Subcutaneous abdominal adipose tissue (tissue), 5 donors: ENCODE measurements at regions not wholly inside any gene's neighbourhood (a gene's known extent, or its start where the extent isn't known, plus 50 kb on each side); places are given as distances from the start of the nearest gene placed in this dataset.

ENCODE experiments used
- H3K27ac ChIP-seq: one replicate; pipeline ENCODE4 v1.7.0; 2013; ENCODE audit warnings: low read depth, mild to moderate bottlenecking, inconsistent platforms, low read length, moderate library complexity
- H3K27me3 ChIP-seq, 5 donors: one replicate each; pipeline ENCODE4 v1.7.0; 2013; ENCODE audit warnings: low read length in 5 of 5, inconsistent platforms in 1 of 5; ENCODE audit not compliant: control insufficient read depth in 5 of 5, insufficient read depth in 4 of 5
- H3K36me3 ChIP-seq, 5 donors: one replicate each; pipeline ENCODE4 v1.7.0; 2013; ENCODE audit warnings: low read length in 5 of 5; ENCODE audit not compliant: control insufficient read depth in 5 of 5, insufficient read depth in 5 of 5
- H3K4me1 ChIP-seq, 5 donors: one replicate each; pipeline ENCODE4 v1.7.0; 2013; ENCODE audit warnings: low read length in 5 of 5, mild to moderate bottlenecking in 3 of 5, moderate library complexity in 1 of 5; ENCODE audit not compliant: control insufficient read depth in 5 of 5, insufficient read depth in 5 of 5
- H3K4me3 ChIP-seq, 5 donors: one replicate each; pipeline ENCODE4 v1.7.0; 2013; ENCODE audit warnings: low read length in 5 of 5, low read depth in 1 of 5
- H3K9ac ChIP-seq, 5 donors: one replicate each; pipeline ENCODE4 v1.7.0; 2013; ENCODE audit warnings: low read length in 5 of 5, mild to moderate bottlenecking in 4 of 5, moderate library complexity in 3 of 5
- H3K9me3 ChIP-seq, 5 donors: one replicate each; pipeline ENCODE4 v1.7.0; 2013; ENCODE audit warnings: low read length in 5 of 5; ENCODE audit not compliant: control insufficient read depth in 5 of 5
- donor health status: healthy.
- donor health status: healthy.
- donor health status: healthy.
- donor health status: healthy.
- donor health status: healthy.

DNA sequence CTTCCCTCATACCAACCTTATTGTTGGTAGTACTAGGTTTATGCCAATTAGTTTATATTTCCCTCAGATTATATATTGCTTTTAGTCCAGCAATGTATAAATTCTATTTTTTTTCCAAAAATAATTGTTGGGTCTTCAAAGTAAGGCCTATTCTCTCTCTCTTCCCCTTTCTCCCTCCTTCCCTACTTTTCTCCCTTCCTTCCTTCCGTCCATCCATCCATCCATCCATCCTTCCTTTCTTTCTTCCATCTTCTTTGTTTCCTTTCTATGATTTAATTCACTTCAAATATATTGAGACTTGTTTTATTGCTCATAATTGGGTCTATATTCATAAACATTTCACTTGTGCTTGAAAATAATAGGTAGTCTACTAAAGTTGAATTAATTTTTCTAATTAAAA lies 1259.2 kb downstream of the FSCB start:
- H3K27ac ChIP-seq = no peak overlapping the region
- no peak overlapping the region for H3K4me3 ChIP-seq
- no peak overlapping the region for H3K9ac ChIP-seq
- no peaks in the 10 kb centered on the region for H3K4me1 ChIP-seq
- H3K27me3 ChIP-seq = no peaks in the 10 kb centered on the region
- peaks cover 0 to 3% (median 0%) of the 10 kb centered on the region in 5 donors for H3K9me3 ChIP-seq
- H3K36me3 ChIP-seq = no peaks in the 10 kb centered on the region

DNA sequence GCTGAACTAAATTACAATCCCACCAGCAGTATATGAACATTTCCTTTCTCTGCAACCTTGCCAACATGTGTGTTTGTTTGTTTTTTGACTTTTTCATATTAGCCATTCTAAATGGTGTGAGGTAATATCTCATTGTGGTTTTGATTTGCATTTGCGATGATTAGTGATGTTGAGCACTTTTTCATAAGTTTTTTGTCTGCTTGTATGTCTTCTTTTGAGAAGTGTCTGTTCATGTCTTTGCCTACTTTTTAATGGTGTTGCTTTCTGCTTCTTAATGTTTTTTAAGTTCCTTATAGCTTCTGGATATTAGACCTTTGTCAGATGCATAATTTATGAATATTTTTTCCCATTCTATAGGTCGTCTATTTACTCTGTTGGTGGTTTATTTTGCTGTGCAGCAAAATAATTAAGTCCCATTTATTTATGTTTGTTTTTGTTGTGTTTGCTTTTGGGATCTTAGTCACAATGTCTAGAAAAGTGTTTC lies 1262.9 kb downstream of the FSCB start:
- Histone ChIP-seq H3K4me3 (no peak overlapping the region), H3K36me3 (no peaks in the 10 kb centered on the region), H3K4me1 (no peaks in the 10 kb centered on the region), H3K9ac (no peak overlapping the region), H3K27me3 (no peaks in the 10 kb centered on the region), H3K27ac (no peak overlapping the region), H3K9me3 (peaks cover 0 to 3% (median 0%) of the 10 kb centered on the region in 5 donors)

DNA sequence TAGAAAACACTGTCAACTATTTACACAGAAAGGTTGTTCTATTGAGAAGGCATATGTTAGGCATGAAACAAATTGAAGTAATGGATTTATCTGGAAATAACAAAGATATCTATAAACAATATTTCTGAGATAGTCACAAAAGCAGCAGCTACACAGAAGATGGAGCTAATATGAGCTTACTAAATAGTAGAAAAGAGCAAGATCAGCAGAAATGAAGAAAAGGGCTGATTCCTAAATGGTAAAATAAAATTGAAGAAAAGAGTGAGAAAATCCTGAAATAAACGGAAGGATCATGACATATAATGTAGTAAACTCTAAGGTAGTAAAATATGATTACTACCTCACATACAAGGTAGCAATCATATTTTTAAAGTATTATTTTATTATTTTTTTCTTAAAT lies 1263.9 kb downstream of the FSCB start:
- no peak overlapping the region for H3K4me3 ChIP-seq
- no peaks in the 10 kb centered on the region for H3K4me1 ChIP-seq
- no peak overlapping the region for H3K27ac ChIP-seq
- no peaks in the 10 kb centered on the region for H3K36me3 ChIP-seq
- no peak overlapping the region for H3K9ac ChIP-seq
- H3K27me3 ChIP-seq = no peaks in the 10 kb centered on the region
- peaks cover 0 to 3% (median 0%) of the 10 kb centered on the region in 5 donors for H3K9me3 ChIP-seq

DNA sequence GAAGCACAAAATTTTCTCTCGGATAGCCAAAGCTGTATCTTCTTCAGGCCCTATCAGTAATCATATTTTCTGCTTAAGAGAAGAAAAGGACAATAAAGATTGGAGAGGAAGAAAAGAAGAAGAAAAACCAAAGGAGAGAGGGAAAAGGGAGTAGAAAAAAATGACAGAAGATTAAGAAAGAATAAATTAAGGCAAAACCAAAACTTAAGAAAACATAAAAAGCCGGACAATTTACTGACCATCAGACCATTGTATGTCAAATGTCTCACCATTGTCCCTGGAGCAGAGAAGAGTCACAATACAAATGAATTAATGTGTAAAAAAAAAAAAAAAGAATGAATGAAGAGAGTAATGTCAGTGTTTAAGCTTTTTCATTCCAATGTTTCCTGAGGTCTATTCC lies 1274.8 kb downstream of the FSCB start:
- no peak overlapping the region for H3K9ac ChIP-seq
- no peak overlapping the region for H3K27ac ChIP-seq
- H3K4me1 ChIP-seq = no peaks in the 10 kb centered on the region
- no peaks in the 10 kb centered on the region for H3K36me3 ChIP-seq
- peaks cover 0 to 3% (median 0%) of the 10 kb centered on the region in 5 donors for H3K9me3 ChIP-seq
- no peak overlapping the region for H3K4me3 ChIP-seq
- no peaks in the 10 kb centered on the region for H3K27me3 ChIP-seq

DNA sequence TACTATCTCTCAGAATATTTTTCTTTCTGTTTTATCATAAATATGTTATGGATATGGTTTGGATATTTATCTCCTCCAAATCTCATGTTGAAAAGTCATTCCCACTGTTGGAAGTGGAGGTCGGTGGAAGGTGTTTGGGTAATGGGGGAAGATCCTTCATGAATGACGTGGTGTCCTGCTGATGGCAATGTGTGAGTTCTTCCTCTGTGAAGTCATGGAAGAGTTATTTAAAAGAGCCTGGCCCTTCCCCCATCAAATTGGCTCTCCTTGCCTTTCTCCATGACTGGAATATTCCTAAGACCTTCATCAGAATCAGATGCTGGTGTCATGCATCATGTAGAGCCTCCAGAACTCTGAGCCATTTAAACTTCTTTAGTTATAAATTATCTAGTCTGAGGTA lies 1291.6 kb downstream of the FSCB start:
- H3K27ac ChIP-seq = no peak overlapping the region
- H3K9ac ChIP-seq = no peak overlapping the region
- peaks cover 0 to 4% (median 0%) of the 10 kb centered on the region in 5 donors for H3K9me3 ChIP-seq
- no peaks in the 10 kb centered on the region for H3K27me3 ChIP-seq
- H3K36me3 ChIP-seq = no peaks in the 10 kb centered on the region
- no peak overlapping the region for H3K4me3 ChIP-seq
- H3K4me1 ChIP-seq = no peaks in the 10 kb centered on the region

DNA sequence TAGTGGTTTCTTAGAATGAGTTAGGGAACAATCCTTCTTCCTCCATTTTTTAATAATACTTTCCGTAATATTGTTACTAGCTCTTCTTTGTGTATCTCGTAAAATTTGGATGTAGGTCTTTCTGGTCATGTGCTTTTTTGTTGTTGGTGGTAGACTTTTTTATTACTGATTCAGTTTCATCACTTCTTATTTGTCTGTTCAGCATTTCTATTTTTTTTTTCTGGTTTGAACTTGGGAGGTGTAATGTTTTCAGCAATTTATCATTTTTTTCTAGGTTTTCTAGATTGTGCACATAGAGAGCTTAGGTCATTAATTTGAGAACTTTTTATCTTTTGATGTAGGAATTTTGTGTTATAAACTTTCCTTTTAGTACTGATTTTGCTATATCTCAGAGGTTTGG lies 1299.9 kb downstream of the FSCB start:
- Histone ChIP-seq H3K4me3 (no peak overlapping the region), H3K4me1 (no peaks in the 10 kb centered on the region), H3K9me3 (no peaks in the 10 kb centered on the region), H3K27ac (no peak overlapping the region), H3K36me3 (no peaks in the 10 kb centered on the region), H3K27me3 (no peaks in the 10 kb centered on the region), H3K9ac (no peak overlapping the region)

DNA sequence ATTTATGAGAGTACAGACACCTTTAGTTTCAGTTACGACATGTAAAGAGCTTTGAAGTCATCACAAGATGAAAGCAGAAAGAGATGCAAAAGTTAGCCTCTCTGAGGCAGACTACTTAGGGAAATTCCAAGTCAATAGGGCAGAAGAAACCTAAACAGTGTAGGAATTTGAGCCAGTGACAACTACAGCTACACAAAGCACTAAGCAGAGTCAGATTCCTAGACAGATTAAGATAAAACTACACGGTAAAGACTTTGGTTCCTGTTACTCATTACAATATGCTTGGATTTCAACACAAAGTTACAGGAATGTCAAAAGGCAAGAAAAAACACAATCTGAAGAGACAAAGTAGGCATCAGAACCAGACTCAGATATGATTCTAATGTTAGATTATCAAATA lies 1302.3 kb downstream of the FSCB start:
- no peaks in the 10 kb centered on the region for H3K9me3 ChIP-seq
- no peaks in the 10 kb centered on the region for H3K4me1 ChIP-seq
- no peaks in the 10 kb centered on the region for H3K27me3 ChIP-seq
- H3K9ac ChIP-seq = no peak overlapping the region
- no peaks in the 10 kb centered on the region for H3K36me3 ChIP-seq
- H3K4me3 ChIP-seq = no peak overlapping the region
- no peak overlapping the region for H3K27ac ChIP-seq

DNA sequence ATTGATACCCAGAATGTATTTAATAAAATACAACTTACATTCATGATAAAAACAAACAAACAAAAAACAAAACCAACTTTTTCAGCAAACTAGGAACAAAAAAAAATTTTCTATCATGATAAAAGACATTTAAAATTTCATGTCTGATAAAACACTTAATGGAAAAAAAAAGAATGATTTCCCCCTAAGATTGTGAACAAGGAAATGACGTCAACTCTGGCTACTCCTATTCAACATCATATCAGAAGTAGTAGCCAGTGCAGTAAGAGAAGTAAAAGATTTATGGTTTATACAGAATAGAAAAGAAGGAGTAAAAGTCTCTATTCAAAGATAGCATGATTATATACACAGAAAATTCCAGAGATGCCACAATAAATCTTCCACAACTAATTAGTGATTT lies 1306.6 kb downstream of the FSCB start:
- H3K36me3 ChIP-seq = no peaks in the 10 kb centered on the region
- H3K4me1 ChIP-seq = no peaks in the 10 kb centered on the region
- H3K9me3 ChIP-seq = no peaks in the 10 kb centered on the region
- no peak overlapping the region for H3K9ac ChIP-seq
- H3K4me3 ChIP-seq = no peak overlapping the region
- H3K27ac ChIP-seq = no peak overlapping the region
- H3K27me3 ChIP-seq = no peaks in the 10 kb centered on the region

DNA sequence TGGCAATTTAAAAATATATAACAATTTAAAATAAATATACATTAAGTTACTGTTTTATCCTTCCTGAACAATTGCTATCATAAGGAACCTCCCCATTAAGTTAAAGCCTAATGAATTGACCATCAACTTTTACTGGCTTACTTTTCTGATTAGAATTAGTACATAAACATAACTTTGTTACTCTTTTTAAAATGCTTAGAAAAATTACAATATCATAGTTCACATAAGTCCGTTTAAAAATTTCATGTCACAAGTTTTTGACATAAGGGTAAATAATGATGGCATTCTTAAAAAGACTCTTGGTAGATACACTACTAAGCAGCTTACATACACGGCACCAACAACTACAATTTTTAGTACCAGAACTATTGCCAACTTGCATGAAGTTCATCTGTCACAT lies 1308.6 kb downstream of the FSCB start:
- Histone ChIP-seq H3K4me1 (no peaks in the 10 kb centered on the region), H3K9ac (no peak overlapping the region), H3K9me3 (no peaks in the 10 kb centered on the region), H3K27ac (no peak overlapping the region), H3K36me3 (no peaks in the 10 kb centered on the region), H3K27me3 (no peaks in the 10 kb centered on the region), H3K4me3 (no peak overlapping the region)

DNA sequence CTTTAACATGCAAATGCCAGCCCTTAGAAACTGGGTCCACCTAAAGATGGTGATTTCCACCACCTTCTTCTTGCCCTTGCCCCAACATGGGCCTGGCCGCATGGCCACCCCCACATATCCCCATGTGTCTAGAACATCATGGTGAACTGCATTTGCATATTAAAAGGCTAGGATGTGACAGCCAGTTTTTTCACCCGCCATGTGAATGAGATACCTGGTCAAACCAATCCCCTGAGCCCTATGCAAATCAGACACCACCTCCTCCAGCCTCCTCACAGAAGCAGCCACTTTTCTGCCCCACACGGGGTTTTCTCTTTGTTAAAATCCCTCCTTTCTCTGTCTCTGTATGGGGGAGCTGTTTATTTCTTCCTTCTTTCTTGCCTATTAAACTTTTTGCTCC lies 1322.5 kb downstream of the FSCB start:
- no peak overlapping the region for H3K9ac ChIP-seq
- H3K36me3 ChIP-seq = no peaks in the 10 kb centered on the region
- H3K4me1 ChIP-seq = no peaks in the 10 kb centered on the region
- H3K9me3 ChIP-seq = peaks cover 0 to 4% (median under 1%) of the 10 kb centered on the region in 5 donors
- no peak overlapping the region for H3K27ac ChIP-seq
- no peaks in the 10 kb centered on the region for H3K27me3 ChIP-seq
- H3K4me3 ChIP-seq = no peak overlapping the region

DNA sequence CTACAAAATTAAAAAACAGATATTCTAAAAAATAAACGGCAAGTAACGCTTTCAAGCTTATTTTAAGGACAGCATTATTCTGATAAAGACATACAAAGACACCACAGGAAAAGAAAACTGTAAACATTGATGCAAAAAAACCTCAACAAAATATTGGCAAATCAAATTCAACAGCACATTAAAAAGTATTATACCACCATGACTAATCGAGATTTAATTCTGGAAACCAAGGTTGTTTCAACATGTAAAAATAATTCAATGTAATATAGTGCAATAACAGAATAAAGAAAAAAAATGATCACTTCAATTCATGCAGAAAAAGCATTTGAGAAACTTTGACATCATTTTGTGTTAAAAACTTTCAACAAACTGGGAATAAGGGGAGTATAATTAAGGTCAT lies 1323.2 kb downstream of the FSCB start:
- H3K27me3 ChIP-seq = no peaks in the 10 kb centered on the region
- H3K27ac ChIP-seq = no peak overlapping the region
- peaks cover 0 to 3% (median 0%) of the 10 kb centered on the region in 5 donors for H3K9me3 ChIP-seq
- no peaks in the 10 kb centered on the region for H3K36me3 ChIP-seq
- no peak overlapping the region for H3K9ac ChIP-seq
- no peaks in the 10 kb centered on the region for H3K4me1 ChIP-seq
- H3K4me3 ChIP-seq = no peak overlapping the region
